Stimulated activated CD4-positive, alpha-beta T cell treated with anti-CD3 and anti-CD28 coated beads, Interleukin-4, amount 100 ng/mL, for 4 hours (primary cell): ENCODE measurements at regions not wholly inside any gene's neighbourhood (a gene's known extent, or its start where the extent isn't known, plus 50 kb on each side); places are given as distances from the start of the nearest gene placed in this dataset.

ENCODE experiments used
- DNase-seq, 2 experiments: peaks; one replicate each; pipeline ENCODE4 v3.0.0-alpha.2; 2020

- DNase-seq: no peak
Observed at GRCh38 chr22:48849963-48850657, 977.6 kb downstream of the BRD1 start.

- DNase-seq: no peak
Observed at GRCh38 chr22:48849219-48849912, 978.3 kb downstream of the BRD1 start.

GRCh38 chr22:48846200-48846599, 981.5 kb downstream of the BRD1 start:
- DNase-seq: no peak

DNA sequence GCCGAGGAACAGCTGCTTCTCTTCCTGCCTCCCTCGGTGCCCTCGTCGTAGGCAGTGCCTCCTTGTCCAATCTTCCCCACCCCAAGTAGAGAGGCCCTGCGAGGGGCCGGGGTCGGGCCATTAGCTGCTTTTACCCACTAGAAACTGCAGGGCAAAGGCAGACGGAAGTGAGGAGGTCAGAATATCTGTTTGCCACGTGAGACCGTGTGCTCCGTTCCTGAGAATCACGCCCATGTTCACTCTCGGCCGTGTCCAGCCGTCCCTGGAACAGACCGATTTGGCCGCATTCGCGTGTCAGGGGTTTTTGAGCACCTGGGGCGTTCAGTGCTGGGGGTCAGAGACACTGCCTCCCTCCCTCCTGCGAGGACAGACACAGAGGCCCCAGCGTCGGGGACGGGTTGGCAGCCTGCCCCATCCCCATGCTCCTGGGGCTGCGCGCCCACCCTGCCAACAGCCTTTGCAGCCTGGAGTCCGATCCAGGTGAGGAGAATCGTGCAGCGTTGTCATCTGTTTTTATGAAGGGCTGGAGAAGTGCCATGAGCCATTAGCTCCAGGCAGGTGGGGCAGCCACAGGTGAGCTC, 982.2 kb downstream of the BRD1 start:
- DNase-seq: no peak

DNA sequence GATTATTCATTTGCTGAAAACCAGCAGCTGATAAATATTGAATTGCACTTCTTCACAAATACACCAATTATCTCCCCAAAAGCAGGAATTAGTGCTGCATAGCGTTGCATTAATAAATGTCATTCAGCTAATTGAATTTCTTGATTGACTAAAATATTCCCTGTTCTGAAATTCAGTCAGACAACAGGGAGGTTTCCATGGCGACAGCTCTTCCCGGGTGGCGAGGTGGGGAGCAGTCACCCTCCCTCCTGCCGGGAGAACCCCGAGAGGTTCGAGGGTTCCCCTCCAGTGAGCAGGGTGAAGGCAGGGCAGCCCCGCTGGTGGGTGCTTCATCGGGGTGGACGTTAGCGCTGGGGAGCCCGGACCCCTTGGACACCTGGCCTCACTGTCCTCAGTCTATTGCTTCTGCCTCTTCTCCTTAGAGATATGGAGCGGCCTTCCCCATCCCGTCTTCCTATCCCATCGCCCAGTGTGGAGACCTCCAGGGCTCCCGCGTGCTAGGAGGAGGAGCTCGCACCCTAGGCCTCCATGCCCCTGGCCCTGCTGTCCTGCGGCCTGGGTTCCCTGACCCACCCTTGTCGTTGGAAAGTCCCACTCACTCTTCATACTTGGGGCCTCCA, 983.5 kb downstream of the BRD1 start:
- no peak for DNase-seq

GRCh38 chr22:48843640-48844039, 984.0 kb downstream of the BRD1 start:
- no peak for DNase-seq

DNA sequence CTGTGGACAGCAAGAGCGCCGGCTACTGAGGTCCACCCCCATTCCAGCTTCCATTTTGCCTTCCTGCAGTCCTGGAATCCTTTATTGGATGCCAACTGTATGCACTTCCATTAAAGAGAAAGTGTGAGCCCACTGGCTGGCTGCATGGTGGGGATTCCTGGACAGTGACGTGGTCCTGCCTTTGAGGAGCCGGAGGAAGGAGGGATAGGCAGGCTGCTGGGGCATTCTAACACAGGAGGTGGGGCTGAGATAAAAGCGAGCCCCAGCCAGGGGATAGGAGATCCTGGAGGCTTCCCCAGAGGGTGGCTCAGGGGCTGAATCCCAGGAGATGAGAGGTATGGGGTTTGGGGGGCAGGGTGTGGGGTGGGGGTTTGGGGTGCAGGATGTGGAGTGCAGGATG, 984.7 kb downstream of the BRD1 start:
- no peak for DNase-seq

DNA sequence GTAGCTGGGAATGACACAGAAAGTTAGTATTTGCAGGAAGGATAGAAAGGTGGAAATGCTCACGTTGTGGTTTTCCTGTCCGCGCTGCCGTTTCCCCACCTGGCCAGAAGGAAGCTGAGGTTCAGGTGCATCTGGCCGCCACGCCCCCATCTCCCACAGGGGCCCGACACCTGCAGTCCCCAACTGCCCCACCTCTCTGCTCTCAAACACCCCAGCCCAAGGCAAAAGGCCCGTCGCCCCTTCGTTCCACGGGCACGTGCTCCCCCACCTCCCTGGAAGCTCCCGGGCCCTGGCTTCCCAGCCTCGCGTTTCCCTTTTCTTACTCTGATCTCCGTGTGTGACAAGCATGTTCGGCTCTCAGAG, 985.1 kb downstream of the BRD1 start:
- no peak for DNase-seq

- DNase-seq: no peak
Observed at GRCh38 chr22:48841881-48842582, 985.6 kb downstream of the BRD1 start.

GRCh38 chr22:48840112-48840949, 987.3 kb downstream of the BRD1 start:
- DNase-seq: no peak

- DNase-seq: no peak
Observed at GRCh38 chr22:48838846-48839730, 988.6 kb downstream of the BRD1 start.

DNA sequence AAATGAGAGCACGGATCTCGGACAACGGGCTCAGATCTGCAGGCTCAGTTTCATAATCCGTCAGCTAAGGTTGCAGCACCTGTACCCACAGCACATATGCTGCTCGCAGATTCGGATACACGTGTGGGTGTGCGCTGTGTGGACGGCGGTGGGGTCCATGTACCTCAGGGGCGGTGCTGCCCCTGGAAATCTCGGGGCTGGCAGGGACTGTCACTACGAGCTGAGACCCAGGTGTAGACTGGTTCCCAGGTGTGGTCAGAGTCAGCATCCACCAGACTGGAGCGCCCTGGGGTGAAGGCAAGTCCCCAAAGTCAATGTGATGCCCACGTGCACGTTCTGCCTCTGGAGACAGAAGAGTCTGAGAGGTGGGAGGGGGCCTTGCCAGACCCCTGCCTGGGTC, 989.3 kb downstream of the BRD1 start:
- no peak for DNase-seq

DNA sequence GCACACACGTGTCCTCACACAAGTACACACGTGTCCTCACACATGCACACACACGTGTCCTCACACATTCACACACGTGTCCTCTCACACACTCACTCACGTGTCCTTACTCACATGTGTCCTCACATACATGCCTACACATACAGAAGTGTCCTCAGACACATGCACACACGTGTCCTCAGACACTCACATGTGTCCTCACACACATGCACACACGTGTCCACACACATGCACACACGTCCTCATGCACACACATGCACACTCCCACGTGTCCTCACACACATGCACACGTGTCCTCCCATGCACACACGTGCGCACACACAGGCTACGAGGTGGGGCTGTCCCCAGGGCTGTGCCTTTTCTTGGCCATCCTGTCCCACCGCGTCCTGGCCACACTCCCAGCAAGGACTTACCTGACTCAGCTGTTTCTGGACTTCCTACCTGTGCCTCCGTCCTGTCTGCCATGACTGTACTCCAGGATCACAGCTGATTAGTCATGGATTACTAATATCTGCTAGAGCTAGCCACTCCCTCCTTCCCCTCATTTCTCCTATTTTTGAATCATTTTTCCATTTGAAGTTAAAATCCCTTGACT, 990.2 kb downstream of the BRD1 start:
- DNase-seq: no peak

GRCh38 chr22:48836673-48837340, 990.9 kb downstream of the BRD1 start:
- DNase-seq: no peak

GRCh38 chr22:48835857-48836672, 991.6 kb downstream of the BRD1 start:
- no peak for DNase-seq

DNA sequence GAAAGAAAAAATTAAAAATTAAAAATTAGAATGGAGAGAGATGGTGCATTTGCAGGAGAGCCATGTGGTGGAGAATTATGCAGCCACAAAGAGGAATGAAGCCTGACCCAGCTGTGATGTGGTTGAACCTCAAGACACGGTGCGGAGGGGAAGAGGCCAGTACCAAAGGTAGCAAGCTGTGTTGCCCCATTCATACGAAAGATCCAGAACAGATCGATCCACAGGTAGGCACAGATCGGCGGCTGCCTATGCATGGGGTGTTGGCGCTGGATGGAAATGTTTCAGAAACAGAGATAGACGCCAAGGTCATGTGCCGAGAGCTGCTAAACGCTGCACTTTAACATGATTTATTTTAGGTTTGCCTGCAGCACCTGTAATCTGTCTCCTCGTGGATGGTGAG, 992.3 kb downstream of the BRD1 start:
- no peak for DNase-seq

DNA sequence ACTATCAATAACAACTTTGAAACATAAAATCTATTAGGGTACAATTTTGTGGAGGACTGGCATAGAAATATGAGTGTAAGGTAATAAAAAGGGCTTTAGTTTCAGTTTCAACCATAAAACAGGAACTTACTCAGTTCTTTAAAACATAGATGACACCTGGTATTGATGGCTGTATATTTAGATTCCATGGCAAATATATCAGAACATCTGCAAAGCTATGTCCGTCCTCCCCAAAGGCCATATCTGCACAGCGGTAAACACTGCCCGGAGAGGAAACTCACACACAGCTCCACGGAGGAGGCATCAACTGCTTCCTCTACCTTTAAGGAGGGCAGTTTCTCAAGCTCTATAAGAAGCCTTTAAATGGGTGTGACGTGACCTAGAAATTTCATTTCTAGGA, 993.3 kb downstream of the BRD1 start:
- no peak for DNase-seq

DNA sequence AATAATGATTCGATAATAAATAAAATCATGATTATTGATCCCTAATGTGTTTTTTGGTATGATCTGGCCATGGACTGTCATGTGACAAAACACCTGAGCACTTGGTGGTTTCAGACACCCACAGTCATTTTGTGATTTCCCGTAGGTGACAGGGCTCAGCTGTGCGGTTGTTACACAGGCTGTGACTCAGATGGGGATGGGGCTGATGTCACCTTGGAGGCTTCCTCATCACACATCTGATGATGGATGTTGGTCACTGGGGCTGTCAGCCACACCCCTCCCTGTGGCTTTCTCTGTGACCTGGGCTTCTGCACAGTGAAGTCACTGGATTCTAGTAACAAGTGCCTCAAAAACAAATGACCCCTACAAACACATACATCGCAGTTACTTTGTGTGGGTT, 995.1 kb downstream of the BRD1 start:
- no peak for DNase-seq

DNA sequence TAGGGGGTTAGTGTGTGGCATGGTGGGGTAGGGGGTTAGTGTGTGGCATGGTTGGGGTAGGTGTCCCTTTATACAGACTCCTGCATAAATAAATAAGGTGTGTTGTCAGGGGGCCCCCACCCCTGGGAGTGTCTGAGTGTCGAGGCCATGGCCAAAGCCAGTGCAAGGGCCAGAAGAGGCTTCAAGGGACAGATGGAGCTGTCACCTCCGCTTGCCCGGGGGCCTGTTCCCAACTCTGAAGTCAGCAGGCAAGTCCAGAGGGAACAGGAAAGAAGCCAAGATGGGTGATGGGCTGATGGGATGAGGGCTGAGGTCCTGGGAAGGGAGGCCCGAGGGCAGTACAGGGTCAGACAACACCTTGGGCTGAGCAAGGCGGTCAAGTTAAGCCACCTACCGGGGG, 997.8 kb downstream of the BRD1 start:
- no peak for DNase-seq

DNA sequence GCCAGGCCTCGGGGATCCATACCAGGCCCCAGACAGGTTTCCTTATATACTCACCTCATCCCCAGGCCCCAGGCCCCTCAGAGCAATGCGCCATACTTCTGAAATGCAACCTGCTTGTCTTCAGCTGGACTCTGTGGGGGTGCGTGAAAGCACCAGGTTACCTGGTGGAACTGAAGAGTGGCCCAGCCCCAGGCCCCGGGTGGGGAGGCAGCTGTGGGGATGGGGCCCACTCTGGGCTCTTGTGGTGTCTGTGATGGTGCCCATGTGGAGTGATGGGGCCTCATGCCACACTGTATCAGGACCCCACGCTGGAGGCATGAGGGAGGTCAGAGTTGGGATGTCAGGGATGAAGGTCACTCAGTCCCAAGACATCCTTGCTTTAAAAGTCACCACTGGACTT, 999.0 kb downstream of the BRD1 start:
- DNase-seq: no peak
